ENCODE measurements at regions not wholly inside any gene's neighbourhood (a gene's known extent, or its start where the extent isn't known, plus 50 kb on each side); places are given as distances from the start of the nearest gene placed in this dataset.

- Histone ChIP-seq H3K4me1 (ENCODE audit: control insufficient read depth in 3 of 3, insufficient read depth in 3 of 3, low read length in 3 of 3) (peaks cover 3 to 17% (median 6%) of the 10 kb centered on the region in 3 donors), H3K4me3 (ENCODE audit: low read length in 3 of 3) (no peak overlapping the region), H3K9ac (ENCODE audit: low read depth in 1 of 3, low read length in 3 of 3) (no peak overlapping the region), H3K9me3 (ENCODE audit: control insufficient read depth in 3 of 3, low read length in 3 of 3) (no peaks in the 10 kb centered on the region), H3K27me3 (ENCODE audit: control insufficient read depth in 3 of 3, insufficient read depth in 3 of 3, low read length in 3 of 3) (no peaks in the 10 kb centered on the region), H3K27ac (ENCODE audit: low read depth, low read length) (no peak overlapping the region), H3K36me3 (ENCODE audit: control insufficient read depth in 3 of 3, insufficient read depth in 3 of 3, low read length in 3 of 3) (no peaks in the 10 kb centered on the region)
These were observed 133.1 kb upstream of the CHST15 start for GRCh38 chr10:124226271-124227054.

GRCh38 chr10:124225467-124226270 lies 132.3 kb upstream of the CHST15 start:
- peaks cover 3 to 24% (median 6%) of the 10 kb centered on the region in 3 donors for H3K4me1 ChIP-seq (ENCODE audit: control insufficient read depth in 3 of 3, insufficient read depth in 3 of 3, low read length in 3 of 3)
- H3K9ac ChIP-seq (ENCODE audit: low read depth in 1 of 3, low read length in 3 of 3): no peak overlapping the region
- H3K36me3 ChIP-seq (ENCODE audit: control insufficient read depth in 3 of 3, insufficient read depth in 3 of 3, low read length in 3 of 3): no peaks in the 10 kb centered on the region
- H3K9me3 ChIP-seq (ENCODE audit: control insufficient read depth in 3 of 3, low read length in 3 of 3): no peaks in the 10 kb centered on the region
- no peak overlapping the region for H3K4me3 ChIP-seq (ENCODE audit: low read length in 3 of 3)
- no peaks in the 10 kb centered on the region for H3K27me3 ChIP-seq (ENCODE audit: control insufficient read depth in 3 of 3, insufficient read depth in 3 of 3, low read length in 3 of 3)
- H3K27ac ChIP-seq (ENCODE audit: low read depth, low read length): no peak overlapping the region

GRCh38 chr10:124225029-124225466 lies 131.7 kb upstream of the CHST15 start:
- no peaks in the 10 kb centered on the region for H3K36me3 ChIP-seq (ENCODE audit: control insufficient read depth in 3 of 3, insufficient read depth in 3 of 3, low read length in 3 of 3)
- H3K4me3 ChIP-seq (ENCODE audit: low read length in 3 of 3): no peak overlapping the region
- H3K9ac ChIP-seq (ENCODE audit: low read depth in 1 of 3, low read length in 3 of 3): no peak overlapping the region
- H3K27ac ChIP-seq (ENCODE audit: low read depth, low read length): no peak overlapping the region
- H3K27me3 ChIP-seq (ENCODE audit: control insufficient read depth in 3 of 3, insufficient read depth in 3 of 3, low read length in 3 of 3): no peaks in the 10 kb centered on the region
- H3K9me3 ChIP-seq (ENCODE audit: control insufficient read depth in 3 of 3, low read length in 3 of 3): no peaks in the 10 kb centered on the region
- peaks cover 6 to 24% (median 8%) of the 10 kb centered on the region in 3 donors for H3K4me1 ChIP-seq (ENCODE audit: control insufficient read depth in 3 of 3, insufficient read depth in 3 of 3, low read length in 3 of 3)

- Histone ChIP-seq H3K4me1 (ENCODE audit: control insufficient read depth in 3 of 3, insufficient read depth in 3 of 3, low read length in 3 of 3) (peaks cover 6 to 24% (median 8%) of the 10 kb centered on the region in 3 donors), H3K4me3 (ENCODE audit: low read length in 3 of 3) (no peak overlapping the region), H3K36me3 (ENCODE audit: control insufficient read depth in 3 of 3, insufficient read depth in 3 of 3, low read length in 3 of 3) (no peaks in the 10 kb centered on the region), H3K27ac (ENCODE audit: low read depth, low read length) (no peak overlapping the region), H3K9me3 (ENCODE audit: control insufficient read depth in 3 of 3, low read length in 3 of 3) (no peaks in the 10 kb centered on the region), H3K27me3 (ENCODE audit: control insufficient read depth in 3 of 3, insufficient read depth in 3 of 3, low read length in 3 of 3) (no peaks in the 10 kb centered on the region), H3K9ac (ENCODE audit: low read depth in 1 of 3, low read length in 3 of 3) (no peak overlapping the region)
These were observed 131.1 kb upstream of the CHST15 start for GRCh38 chr10:124224331-124225028.

GRCh38 chr10:124223711-124224085 lies 130.3 kb upstream of the CHST15 start:
- H3K27me3 ChIP-seq (ENCODE audit: control insufficient read depth in 3 of 3, insufficient read depth in 3 of 3, low read length in 3 of 3): peaks cover 2% of the 10 kb centered on the region in 3 donors
- no peak overlapping the region for H3K27ac ChIP-seq (ENCODE audit: low read depth, low read length)
- H3K4me3 ChIP-seq (ENCODE audit: low read length in 3 of 3): no peak overlapping the region
- no peaks in the 10 kb centered on the region for H3K9me3 ChIP-seq (ENCODE audit: control insufficient read depth in 3 of 3, low read length in 3 of 3)
- H3K36me3 ChIP-seq (ENCODE audit: control insufficient read depth in 3 of 3, insufficient read depth in 3 of 3, low read length in 3 of 3): no peaks in the 10 kb centered on the region
- H3K9ac ChIP-seq (ENCODE audit: low read depth in 1 of 3, low read length in 3 of 3): no peak overlapping the region
- H3K4me1 ChIP-seq (ENCODE audit: control insufficient read depth in 3 of 3, insufficient read depth in 3 of 3, low read length in 3 of 3): peaks cover 6 to 24% (median 8%) of the 10 kb centered on the region in 3 donors

GRCh38 chr10:124222988-124223710 lies 129.8 kb upstream of the CHST15 start:
- H3K27me3 ChIP-seq (ENCODE audit: control insufficient read depth in 3 of 3, insufficient read depth in 3 of 3, low read length in 3 of 3): peaks cover 2 to 8% (median 5%) of the 10 kb centered on the region in 3 donors
- peaks cover 6 to 24% (median 8%) of the 10 kb centered on the region in 3 donors for H3K4me1 ChIP-seq (ENCODE audit: control insufficient read depth in 3 of 3, insufficient read depth in 3 of 3, low read length in 3 of 3)
- no peaks in the 10 kb centered on the region for H3K36me3 ChIP-seq (ENCODE audit: control insufficient read depth in 3 of 3, insufficient read depth in 3 of 3, low read length in 3 of 3)
- no peaks in the 10 kb centered on the region for H3K9me3 ChIP-seq (ENCODE audit: control insufficient read depth in 3 of 3, low read length in 3 of 3)
- H3K4me3 ChIP-seq (ENCODE audit: low read length in 3 of 3): no peak overlapping the region
- no peak overlapping the region for H3K27ac ChIP-seq (ENCODE audit: low read depth, low read length)
- H3K9ac ChIP-seq (ENCODE audit: low read depth in 1 of 3, low read length in 3 of 3): no peak overlapping the region

- Histone ChIP-seq H3K36me3 (ENCODE audit: control insufficient read depth in 3 of 3, insufficient read depth in 3 of 3, low read length in 3 of 3) (no peaks in the 10 kb centered on the region), H3K9ac (ENCODE audit: low read depth in 1 of 3, low read length in 3 of 3) (no peak overlapping the region), H3K4me3 (ENCODE audit: low read length in 3 of 3) (no peak overlapping the region), H3K27me3 (ENCODE audit: control insufficient read depth in 3 of 3, insufficient read depth in 3 of 3, low read length in 3 of 3) (peaks cover 2 to 8% (median 5%) of the 10 kb centered on the region in 3 donors), H3K27ac (ENCODE audit: low read depth, low read length) (no peak overlapping the region), H3K4me1 (ENCODE audit: control insufficient read depth in 3 of 3, insufficient read depth in 3 of 3, low read length in 3 of 3) (peaks cover 6 to 24% (median 8%) of the 10 kb centered on the region in 3 donors), H3K9me3 (ENCODE audit: control insufficient read depth in 3 of 3, low read length in 3 of 3) (no peaks in the 10 kb centered on the region)
These were observed 129.1 kb upstream of the CHST15 start for GRCh38 chr10:124222318-124222987.

GRCh38 chr10:124221356-124222317 lies 128.2 kb upstream of the CHST15 start:
- peaks cover 6 to 24% (median 8%) of the 10 kb centered on the region in 3 donors for H3K4me1 ChIP-seq (ENCODE audit: control insufficient read depth in 3 of 3, insufficient read depth in 3 of 3, low read length in 3 of 3)
- no peak overlapping the region for H3K9ac ChIP-seq (ENCODE audit: low read depth in 1 of 3, low read length in 3 of 3)

More at GRCh38 chr10:124221356-124222317, 128.2 kb upstream of the CHST15 start:
- Histone ChIP-seq H3K27me3 (ENCODE audit: control insufficient read depth in 3 of 3, insufficient read depth in 3 of 3, low read length in 3 of 3) (peaks cover 2 to 11% (median 5%) of the 10 kb centered on the region in 3 donors), H3K4me3 (ENCODE audit: low read length in 3 of 3) (no peak overlapping the region), H3K27ac (ENCODE audit: low read depth, low read length) (no peak overlapping the region), H3K9me3 (ENCODE audit: control insufficient read depth in 3 of 3, low read length in 3 of 3) (no peaks in the 10 kb centered on the region), H3K36me3 (ENCODE audit: control insufficient read depth in 3 of 3, insufficient read depth in 3 of 3, low read length in 3 of 3) (no peaks in the 10 kb centered on the region)
